Stimulated activated CD8-positive, alpha-beta memory T cell treated with anti-CD3 and anti-CD28 coated beads, Interleukin-4, amount 100 ng/mL, for 24 hours (primary cell): ENCODE measurements at regions not wholly inside any gene's neighbourhood (a gene's known extent, or its start where the extent isn't known, plus 50 kb on each side); places are given as distances from the start of the nearest gene placed in this dataset.
"Not testable (repeated sequence)": the region's sequence is repeated elsewhere in the genome, so short reads cannot be mapped to it uniquely, and the experiment has no call there.

Source experiments
- DNase-seq: peaks from one replicate; pipeline ENCODE4 v3.0.0-alpha.2; 2020; ENCODE audit warnings: low read depth

- no peak for DNase-seq
Observed at GRCh38 chr3:187852842-187853730, 107.8 kb upstream of the BCL6 start.

GRCh38 chr3:187855131-187855530 is 109.9 kb upstream of the BCL6 start:
- no peak for DNase-seq

GRCh38 chr3:187856555-187856954 is 111.3 kb upstream of the BCL6 start:
- DNase-seq, result no peak

GRCh38 chr3:187858041-187858440 is 112.8 kb upstream of the BCL6 start:
- no peak for DNase-seq

- no peak for DNase-seq
Observed at GRCh38 chr3:187858711-187859110, 113.4 kb upstream of the BCL6 start.

- not testable (repeated sequence) for DNase-seq
Observed at GRCh38 chr3:187862701-187863277, 117.5 kb upstream of the BCL6 start.

- no peak for DNase-seq
Observed at GRCh38 chr3:187870360-187871203, 125.3 kb upstream of the BCL6 start.

GRCh38 chr3:187871204-187871591 is 125.9 kb upstream of the BCL6 start:
- DNase-seq, result no peak

GRCh38 chr3:187871848-187872247 is 126.6 kb upstream of the BCL6 start:
- DNase-seq, result no peak

GRCh38 chr3:187873843-187874242 is 128.6 kb upstream of the BCL6 start:
- DNase-seq, result no peak

- DNase-seq, result no peak
Observed at GRCh38 chr3:187875863-187876262, 130.6 kb upstream of the BCL6 start.

GRCh38 chr3:187878772-187879518 is 133.7 kb upstream of the BCL6 start:
- DNase-seq, result no peak

- no peak for DNase-seq
Observed at GRCh38 chr3:187880441-187880840, 135.2 kb upstream of the BCL6 start.

- DNase-seq, result no peak
Observed at GRCh38 chr3:187880851-187881250, 135.6 kb upstream of the BCL6 start.

- DNase-seq, result no peak
Observed at GRCh38 chr3:187888701-187889100, 143.4 kb upstream of the BCL6 start.

GRCh38 chr3:187889106-187889505 is 143.8 kb upstream of the BCL6 start:
- no peak for DNase-seq

GRCh38 chr3:187889601-187890404 is 144.5 kb upstream of the BCL6 start:
- no peak for DNase-seq

- DNase-seq, result not testable (repeated sequence)
Observed at GRCh38 chr3:187890405-187890752, 145.1 kb upstream of the BCL6 start.

- no peak for DNase-seq
Observed at GRCh38 chr3:187896646-187897045, 151.4 kb upstream of the BCL6 start.

- no peak for DNase-seq
Observed at GRCh38 chr3:187899246-187899645, 154.0 kb upstream of the BCL6 start.
